ENCODE measurements at regions not wholly inside any gene's neighbourhood (a gene's known extent, or its start where the extent isn't known, plus 50 kb on each side); places are given as distances from the start of the nearest gene placed in this dataset.

- TF ChIP-seq CTCF (IDR thresholded peaks at IDR 0.05; ENCODE audit: insufficient read depth, missing control alignments): no peak
- FAIRE-seq: no peak
- DNase-seq (ENCODE audit: insufficient read length, low spot score): no peak
Measured at GRCh38 chr4:59517007-59517406, 1683.1 kb upstream of the ADGRL3 start.

GRCh38 chr4:59518005-59518823, 1681.9 kb upstream of the ADGRL3 start:
- no peak for DNase-seq (ENCODE audit: insufficient read length, low spot score)
- TF ChIP-seq CTCF (IDR thresholded peaks at IDR 0.05; ENCODE audit: insufficient read depth, missing control alignments): no peak
- FAIRE-seq: no peak

GRCh38 chr4:59525885-59526284, 1674.2 kb upstream of the ADGRL3 start:
- FAIRE-seq: no peak
- TF ChIP-seq CTCF (IDR thresholded peaks at IDR 0.05; ENCODE audit: insufficient read depth, missing control alignments): no peak
- no peak for DNase-seq (ENCODE audit: insufficient read length, low spot score)

GRCh38 chr4:59535541-59535940, 1664.6 kb upstream of the ADGRL3 start:
- DNase-seq (ENCODE audit: insufficient read length, low spot score) (no peak), FAIRE-seq (no peak)
- no peak for TF ChIP-seq CTCF (IDR thresholded peaks at IDR 0.05; ENCODE audit: insufficient read depth, missing control alignments)

- DNase-seq (ENCODE audit: insufficient read length, low spot score): no peak
- FAIRE-seq: no peak
- no peak for TF ChIP-seq CTCF (IDR thresholded peaks at IDR 0.05; ENCODE audit: insufficient read depth, missing control alignments)
Measured at GRCh38 chr4:59536428-59536827, 1663.7 kb upstream of the ADGRL3 start.

- TF ChIP-seq CTCF (IDR thresholded peaks at IDR 0.05; ENCODE audit: insufficient read depth, missing control alignments): no peak
- no peak for DNase-seq (ENCODE audit: insufficient read length, low spot score)
- no peak for FAIRE-seq
Measured at GRCh38 chr4:59537246-59537886, 1662.8 kb upstream of the ADGRL3 start.

GRCh38 chr4:59539401-59539800, 1660.7 kb upstream of the ADGRL3 start:
- no peak for DNase-seq (ENCODE audit: insufficient read length, low spot score)
- no peak for TF ChIP-seq CTCF (IDR thresholded peaks at IDR 0.05; ENCODE audit: insufficient read depth, missing control alignments)
- peak; percentile 16 for FAIRE-seq
